OCI-LY3 (cell line): ENCODE measurements at regions not wholly inside any gene's neighbourhood (a gene's known extent, or its start where the extent isn't known, plus 50 kb on each side); places are given as distances from the start of the nearest gene placed in this dataset.

Source experiments
- EZH2phosphoT487 ChIP-seq: fragments of 200-600 bp; shearing (Covaris generic); IDR thresholded peaks from 2 replicates; pipeline ENCODE4 v1.6.1; 2018; ENCODE audit warnings: antibody characterized with exemption, mixed run types, low read depth
- TF ChIP-seq, protein P1 (sequence below): fragments of 200-600, 300-600 bp; sonication (generic); IDR thresholded peaks from 2 replicates; pipeline ENCODE4 v1.5.1; 2014; ENCODE audit warnings: antibody characterized with exemption, low read length, low read depth

DNA sequence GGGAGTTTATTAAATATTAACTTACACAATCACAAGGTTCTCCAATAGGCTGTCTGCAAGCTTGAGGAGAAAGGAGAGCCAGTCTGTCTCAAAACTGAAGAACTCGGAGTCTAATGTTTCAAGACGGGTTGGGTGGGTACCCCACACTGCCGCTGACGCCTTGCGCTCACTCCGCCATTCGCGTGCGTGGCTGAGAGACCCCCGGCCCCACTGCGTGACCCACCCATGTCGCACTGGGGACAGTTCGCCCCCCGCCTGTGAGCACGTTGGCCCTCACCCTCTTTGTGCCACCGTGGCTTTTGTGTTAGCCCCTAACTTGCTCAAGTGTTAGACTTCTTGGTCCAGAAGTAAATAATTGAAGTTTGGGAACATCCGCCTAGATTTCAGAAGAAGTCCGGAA lies 270.0 kb upstream of the ITGA1 start:
- TF ChIP-seq, protein P1, sequence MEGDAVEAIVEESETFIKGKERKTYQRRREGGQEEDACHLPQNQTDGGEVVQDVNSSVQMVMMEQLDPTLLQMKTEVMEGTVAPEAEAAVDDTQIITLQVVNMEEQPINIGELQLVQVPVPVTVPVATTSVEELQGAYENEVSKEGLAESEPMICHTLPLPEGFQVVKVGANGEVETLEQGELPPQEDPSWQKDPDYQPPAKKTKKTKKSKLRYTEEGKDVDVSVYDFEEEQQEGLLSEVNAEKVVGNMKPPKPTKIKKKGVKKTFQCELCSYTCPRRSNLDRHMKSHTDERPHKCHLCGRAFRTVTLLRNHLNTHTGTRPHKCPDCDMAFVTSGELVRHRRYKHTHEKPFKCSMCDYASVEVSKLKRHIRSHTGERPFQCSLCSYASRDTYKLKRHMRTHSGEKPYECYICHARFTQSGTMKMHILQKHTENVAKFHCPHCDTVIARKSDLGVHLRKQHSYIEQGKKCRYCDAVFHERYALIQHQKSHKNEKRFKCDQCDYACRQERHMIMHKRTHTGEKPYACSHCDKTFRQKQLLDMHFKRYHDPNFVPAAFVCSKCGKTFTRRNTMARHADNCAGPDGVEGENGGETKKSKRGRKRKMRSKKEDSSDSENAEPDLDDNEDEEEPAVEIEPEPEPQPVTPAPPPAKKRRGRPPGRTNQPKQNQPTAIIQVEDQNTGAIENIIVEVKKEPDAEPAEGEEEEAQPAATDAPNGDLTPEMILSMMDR: no peak
- no peak for TF ChIP-seq EZH2phosphoT487
